ENCODE measurements at regions not wholly inside any gene's neighbourhood (a gene's known extent, or its start where the extent isn't known, plus 50 kb on each side); places are given as distances from the start of the nearest gene placed in this dataset.

- peak; percentile 45 for DNase-seq
These were observed 52.0 kb upstream of the RPL11 start for GRCh38 chr1:23639460-23640095.

DNA sequence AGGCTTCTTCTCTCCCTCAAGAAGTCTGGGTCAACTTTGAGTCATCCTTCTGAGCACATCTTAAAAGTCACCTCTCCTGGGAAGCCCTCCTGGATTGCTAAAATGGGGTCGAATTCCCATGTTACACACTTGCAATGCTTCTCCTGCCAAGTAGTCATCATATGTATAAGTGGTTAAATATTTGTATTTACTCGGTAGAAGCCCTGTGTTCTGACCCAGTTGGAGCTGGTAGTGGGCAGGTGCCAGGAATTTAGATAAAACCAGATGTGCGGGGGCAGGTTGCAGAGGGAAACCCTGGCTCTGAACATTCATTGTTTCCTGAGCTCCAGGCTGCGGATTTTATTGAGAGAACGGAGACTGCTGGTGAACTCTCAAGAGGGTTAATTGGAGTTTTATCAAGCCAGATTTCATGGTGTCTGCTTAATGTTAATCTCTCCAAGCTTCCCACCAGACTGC, 52.8 kb upstream of the RPL11 start:
- DNase-seq = no peak

- no peak for DNase-seq
These were observed 53.4 kb upstream of the RPL11 start for GRCh38 chr1:23638188-23638619.

GRCh38 chr1:23636009-23636408, 55.6 kb upstream of the RPL11 start:
- DNase-seq = no peak

DNA sequence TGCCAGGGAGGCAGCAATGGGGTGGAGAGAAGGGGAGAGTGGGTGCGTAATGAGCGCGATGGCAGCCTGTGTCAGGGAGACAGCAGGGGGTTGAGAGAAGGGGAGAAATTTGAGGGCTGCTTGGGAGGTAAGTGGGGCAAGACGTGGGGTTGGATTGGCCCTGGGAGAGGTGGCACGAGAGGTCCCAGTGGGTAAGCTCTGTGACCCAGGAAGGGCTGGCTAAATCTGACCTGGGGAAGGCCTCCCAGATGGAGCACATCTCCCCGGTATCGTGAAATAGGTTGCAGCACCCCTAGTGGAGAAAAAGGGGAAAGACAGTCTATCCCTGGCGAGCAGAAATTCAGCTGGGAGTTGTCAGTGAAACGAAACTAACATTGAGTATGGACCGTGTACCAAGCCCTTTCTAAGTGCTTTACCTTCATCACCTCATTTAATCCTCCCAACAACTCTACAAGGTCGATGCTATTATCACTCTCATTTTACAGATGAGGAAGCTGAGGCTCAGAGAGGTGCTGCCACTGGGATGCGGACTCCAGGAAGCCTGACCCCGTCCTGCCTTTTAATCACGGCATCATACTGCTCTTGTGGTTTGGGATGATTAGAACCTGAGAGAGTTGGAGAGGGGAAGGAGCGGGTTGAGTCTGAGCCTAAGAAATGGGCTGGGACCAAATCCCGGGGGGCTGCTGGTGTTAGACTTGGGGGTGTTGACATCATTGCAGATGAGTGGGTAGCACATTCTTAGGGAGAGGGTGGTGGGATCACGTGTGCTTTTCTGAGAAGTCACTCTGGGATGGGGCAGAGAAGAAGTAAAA, 56.6 kb upstream of the RPL11 start:
- DNase-seq = peak; percentile 74

DNA sequence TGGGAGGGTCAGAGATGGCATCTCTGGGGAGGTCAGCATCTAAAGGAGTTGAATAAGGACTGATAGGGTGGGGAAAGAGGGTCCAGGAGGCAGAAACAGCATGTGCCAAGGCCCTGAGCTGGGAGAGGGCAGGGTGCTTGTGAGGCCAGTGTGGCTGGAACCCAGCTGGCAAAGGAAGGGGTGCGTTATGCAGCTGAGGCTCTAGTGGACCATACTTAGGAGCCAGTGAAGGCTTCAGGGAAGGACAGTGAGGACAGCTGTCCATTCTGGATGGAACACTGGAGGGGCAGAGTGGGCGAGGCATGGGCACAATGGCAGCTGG, 57.1 kb upstream of the RPL11 start:
- DNase-seq = no peak

DNA sequence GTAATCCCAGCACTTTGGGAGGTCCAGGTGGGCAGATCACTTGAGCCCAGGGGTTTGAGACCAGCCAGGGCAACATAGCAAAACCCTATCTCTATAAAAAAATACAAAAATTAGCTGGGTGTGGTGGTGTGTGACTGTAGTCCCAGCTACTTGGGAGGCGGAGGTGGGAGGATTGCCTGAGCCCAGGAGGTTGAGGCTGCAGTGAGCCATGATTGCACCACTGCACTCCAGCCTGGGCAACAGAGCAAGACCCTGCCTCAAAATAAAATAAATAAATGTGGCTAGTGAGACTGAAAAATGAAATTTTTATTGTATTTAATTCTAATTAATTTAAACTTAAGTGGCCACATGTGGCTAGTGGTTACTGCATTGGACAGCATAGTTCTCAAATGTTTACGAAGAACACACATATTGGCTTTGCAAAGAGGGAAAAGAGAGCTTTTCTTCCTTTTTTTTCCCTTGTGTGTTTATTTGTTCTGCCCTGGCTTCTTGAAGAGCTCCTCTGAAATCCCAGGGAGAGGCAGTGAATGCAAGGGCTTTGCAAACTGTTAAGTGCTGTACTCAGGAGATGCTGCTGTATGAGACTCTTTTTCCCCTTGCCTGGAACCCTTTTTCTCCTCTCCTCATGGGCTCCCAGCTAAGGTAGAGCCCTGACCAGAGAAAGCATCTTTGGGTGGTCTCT, 59.0 kb upstream of the RPL11 start:
- DNase-seq = no peak

GRCh38 chr1:23629708-23630290, 61.8 kb upstream of the RPL11 start:
- DNase-seq = no peak

GRCh38 chr1:23628951-23629387, 62.6 kb upstream of the RPL11 start:
- no peak for DNase-seq

- peak; percentile 42 for DNase-seq
These were observed 64.4 kb upstream of the RPL11 start for GRCh38 chr1:23627069-23627735.

DNA sequence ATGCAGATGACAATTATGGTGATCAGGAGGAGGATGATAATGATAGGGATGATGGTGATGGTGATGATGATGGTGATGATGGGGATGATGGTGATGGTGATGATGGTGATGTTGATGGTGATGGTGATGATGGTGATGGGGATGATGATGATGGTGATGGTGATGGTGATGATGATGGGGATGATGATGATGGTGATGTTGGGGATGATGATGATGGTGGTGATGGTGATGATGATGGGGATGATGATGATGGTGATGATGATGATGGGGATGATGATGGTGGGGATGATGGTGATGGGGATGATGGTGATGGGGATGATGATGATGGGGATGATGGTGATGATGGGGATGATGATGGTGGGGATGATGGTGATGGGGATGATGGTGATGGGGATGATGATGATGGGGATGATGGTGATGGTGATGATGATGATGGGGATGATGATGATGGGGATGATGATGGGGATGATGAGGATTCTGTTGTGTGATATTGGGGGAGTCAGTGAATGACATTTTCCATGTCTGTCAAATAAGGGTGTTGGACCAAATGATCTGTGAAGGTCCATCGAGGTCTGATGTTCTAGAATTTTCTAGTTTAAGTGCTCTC, 65.6 kb upstream of the RPL11 start:
- DNase-seq = no peak

GRCh38 chr1:23625459-23625858, 66.1 kb upstream of the RPL11 start:
- no peak for DNase-seq

DNA sequence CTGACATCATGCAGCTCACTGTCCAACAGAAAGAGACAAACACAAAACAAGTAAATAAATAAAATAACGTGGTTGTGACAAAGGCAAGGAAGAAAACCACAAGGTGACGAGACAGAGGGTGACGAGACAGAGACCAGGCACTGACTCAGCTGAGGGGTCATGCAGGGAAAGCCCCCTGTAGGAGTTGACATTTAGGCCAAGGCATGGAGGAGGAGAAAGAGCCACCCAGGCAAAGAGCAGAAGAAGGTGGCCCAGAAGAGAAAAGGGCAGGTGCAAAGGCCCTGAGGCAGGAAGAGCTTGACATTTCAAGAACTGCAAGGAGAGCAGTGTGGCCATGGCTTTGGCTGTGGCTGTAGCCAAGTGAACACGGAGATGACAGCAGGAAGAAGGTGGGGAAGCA, 65.1 kb upstream of the ID3 start:
- DNase-seq = no peak

GRCh38 chr1:23622284-23622683, 63.0 kb upstream of the ID3 start:
- no peak for DNase-seq

- no peak for DNase-seq
These were observed 61.3 kb upstream of the ID3 start for GRCh38 chr1:23620605-23621004.

GRCh38 chr1:23619299-23620188, 60.2 kb upstream of the ID3 start:
- DNase-seq = peak; percentile 58

- DNase-seq = no peak
These were observed 59.3 kb upstream of the ID3 start for GRCh38 chr1:23618586-23619083.

DNA sequence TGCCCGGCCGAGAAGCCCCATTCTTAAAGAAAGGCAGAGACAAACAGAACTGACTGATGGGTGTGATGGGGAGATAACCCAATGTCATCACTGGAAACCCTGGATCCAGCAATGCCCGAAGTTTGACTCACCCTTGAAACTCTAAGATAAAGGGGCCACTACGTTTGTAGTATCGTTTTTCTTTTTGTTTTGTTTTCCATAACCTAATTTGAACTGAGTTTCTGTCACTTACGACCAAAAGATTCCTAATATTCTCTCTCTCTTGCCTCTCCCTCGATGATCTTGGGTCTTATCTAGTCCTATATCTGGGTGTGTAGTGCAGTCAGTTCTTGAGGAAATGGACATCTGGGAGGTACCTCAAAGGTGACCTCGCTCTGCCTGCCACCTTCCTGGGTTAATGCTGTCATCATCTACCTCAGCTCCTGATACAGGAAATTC, 57.8 kb upstream of the ID3 start:
- no peak for DNase-seq

GRCh38 chr1:23616292-23616824, 57.1 kb upstream of the ID3 start:
- no peak for DNase-seq

- no peak for DNase-seq
These were observed 56.6 kb upstream of the ID3 start for GRCh38 chr1:23615852-23616251.

Measured in right kidney (tissue), 1 donor.